Endothelial cell of umbilical vein (primary cell): ENCODE measurements at regions not wholly inside any gene's neighbourhood (a gene's known extent, or its start where the extent isn't known, plus 50 kb on each side); places are given as distances from the start of the nearest gene placed in this dataset.

ENCODE experiments used
- BruUV-seq: library from RNA; stranded (reverse); fragments of 400-500 nt; replicated peaks from 2 replicates; lab custom pipeline; 2021; lab: Mats Ljungman, UMichigan
- CTCF ChIA-PET: fragments of 300-600, 350-600 bp; sonication (Branson Sonifier 250); formaldehyde crosslinking; loops from one replicate; lab custom pipeline; 2021; ENCODE audit warnings: antibody characterized with exemption, inconsistent platforms; lab: Charles Lee
- POLR2A ChIA-PET: fragments of 300-600, 350-600 bp; sonication (Branson Sonifier 250); formaldehyde crosslinking; loops from one replicate; lab custom pipeline; 2021; ENCODE audit warnings: antibody characterized with exemption, inconsistent platforms; lab: Charles Lee
- DNase-seq: peaks from one replicate; pipeline ENCODE4 v3.0.0-alpha.2; 2011; ENCODE audit warnings: low read depth, low spot score
- FAIRE-seq: peaks from 2 replicates; lab custom pipeline; 2011; peaks lifted over from hg19 to GRCh38; lab: Jason Lieb, UNC
- H2AFZ ChIP-seq: 2 replicates; pipeline ENCODE4 v1.6.0; 2012; ENCODE audit warnings: low read depth, low read length, control low read depth, inconsistent platforms
- H3K27ac ChIP-seq: 2 replicates; pipeline ENCODE4 v1.5.1; 2011; ENCODE audit warnings: low read depth, mild to moderate bottlenecking, control low read depth, low read length, moderate library complexity; ENCODE audit not compliant: insufficient read depth
- H3K27me3 ChIP-seq, 2 experiments: 2 replicates each; pipeline versions ENCODE4 v1.6.0 to v1.6.1; 2011; ENCODE audit warnings: low read length in 2 of 2, mixed read lengths in 1 of 2; ENCODE audit not compliant: control insufficient read depth in 2 of 2, insufficient read depth in 2 of 2
- H3K36me3 ChIP-seq, 2 experiments: 2 replicates in 1 of 2; 3 replicates in 1 of 2; pipeline ENCODE4 v1.5.1; 2011; ENCODE audit warnings: low read length in 2 of 2, mild to moderate bottlenecking in 1 of 2, moderate library complexity in 1 of 2; ENCODE audit not compliant: control insufficient read depth in 2 of 2, insufficient read depth in 2 of 2; ENCODE audit errors: extremely low read depth in 1 of 2
- H3K4me1 ChIP-seq: 3 replicates; pipeline ENCODE4 v1.5.1; 2011; ENCODE audit warnings: mild to moderate bottlenecking, low read length; ENCODE audit not compliant: control insufficient read depth, insufficient read depth; ENCODE audit errors: extremely low read depth
- H3K4me2 ChIP-seq: 2 replicates; pipeline ENCODE4 v1.6.1; 2011; ENCODE audit warnings: low read length, control low read depth, mixed read lengths; ENCODE audit not compliant: insufficient read depth
- H3K4me3 ChIP-seq, 3 experiments: fragments of 200-600 bp in 1 of 3; sonication (generic), shearing (Covaris generic) in 1 of 3; replicated peaks in 1 of 3; 2 replicates each; pipeline ENCODE4 v1.5.1; 2011 to 2016; ENCODE audit warnings: control low read depth in 3 of 3, low read length in 3 of 3, mild to moderate bottlenecking in 2 of 3, inconsistent platforms in 1 of 3, low read depth in 1 of 3, moderate library complexity in 1 of 3; ENCODE audit not compliant: insufficient read depth in 1 of 3
- H3K79me2 ChIP-seq: 2 replicates; pipeline ENCODE4 v1.6.0; 2012; ENCODE audit warnings: low read length, inconsistent platforms; ENCODE audit not compliant: control insufficient read depth, insufficient read depth
- H3K9ac ChIP-seq: replicated peaks from 2 replicates; pipeline ENCODE3; 2011; ENCODE audit warnings: low read length, control low read depth; ENCODE audit not compliant: insufficient read depth; ENCODE audit errors: extremely low read depth
- H3K9me1 ChIP-seq: replicated peaks from 3 replicates; pipeline ENCODE4 v1.6.0; 2011; ENCODE audit warnings: mild to moderate bottlenecking, low read length; ENCODE audit not compliant: control insufficient read depth, insufficient read depth; ENCODE audit errors: extremely low read depth
- H3K9me3 ChIP-seq: replicated peaks from 2 replicates; pipeline ENCODE4 v1.5.1; 2012; ENCODE audit warnings: low read length, inconsistent platforms; ENCODE audit not compliant: control insufficient read depth, insufficient read depth
- H4K20me1 ChIP-seq: replicated peaks from 2 replicates; pipeline ENCODE3; 2011; ENCODE audit warnings: mild to moderate bottlenecking, low read length; ENCODE audit not compliant: control insufficient read depth, insufficient read depth; ENCODE audit errors: extremely low read depth
- CTCF ChIP-seq, 2 donors: IDR thresholded peaks; 1 replicate in 1 of 2; 2 replicates in 1 of 2; pipeline ENCODE4 v1.5.1; 2011; ENCODE audit warnings: low read length in 2 of 2, mild to moderate bottlenecking in 2 of 2, moderate library complexity in 2 of 2, control low read depth in 1 of 2, inconsistent platforms in 1 of 2, low read depth in 1 of 2; ENCODE audit not compliant: insufficient read depth in 1 of 2; ENCODE audit errors: extremely low read depth in 1 of 2
- EZH2 ChIP-seq: IDR thresholded peaks from 2 replicates; pipeline ENCODE4 v1.6.1; 2012; ENCODE audit warnings: borderline replicate concordance, low read depth, mild to moderate bottlenecking, moderate library complexity, low read length, inconsistent platforms; ENCODE audit not compliant: severe bottlenecking
- FOS ChIP-seq: IDR thresholded peaks from 2 replicates; pipeline ENCODE4 v1.6.1; 2011; ENCODE audit warnings: mild to moderate bottlenecking, low read length, moderate library complexity, borderline replicate concordance; ENCODE audit not compliant: insufficient read depth
- GATA2 ChIP-seq: IDR thresholded peaks from 2 replicates; pipeline ENCODE4 v1.7.0; 2011; ENCODE audit warnings: low read depth, mild to moderate bottlenecking, moderate library complexity, mixed read lengths, low read length; ENCODE audit not compliant: insufficient read length, insufficient read depth
- JUN ChIP-seq: IDR thresholded peaks from 2 replicates; pipeline ENCODE4 v1.6.1; 2011; ENCODE audit warnings: borderline replicate concordance, low read depth; ENCODE audit not compliant: insufficient read length, insufficient read depth
- MYC ChIP-seq: IDR thresholded peaks from one replicate; pipeline ENCODE4 v1.6.1; 2011; ENCODE audit warnings: mild to moderate bottlenecking, low read depth, low read length
- POLR2A ChIP-seq: IDR thresholded peaks from 2 replicates; pipeline ENCODE4 v1.6.1; 2012; ENCODE audit warnings: low read depth, mild to moderate bottlenecking, control low read depth, low read length
- POLR2AphosphoS5 ChIP-seq: IDR thresholded peaks from 2 replicates; pipeline ENCODE4 v1.6.1; 2012; ENCODE audit warnings: low read depth, mild to moderate bottlenecking, control low read depth, low read length, moderate library complexity; ENCODE audit not compliant: insufficient read depth
- dilution Hi-C: fragments of 300-500 bp; cut with MboI; formaldehyde crosslinking; loops from one replicate; pipeline ENCODE4 v1.15.0; 2019; ENCODE audit warnings: low sequenced_read_pairs; ENCODE audit not compliant: extremely low pct_ligation_motif_present
- intact Hi-C: fragments of 100-400 bp; cut with micrococcal nuclease; formaldehyde crosslinking; loops from one replicate; pipeline ENCODE4 v1.10.0; 2022
- TF ChIP-seq, protein P1 (sequence below): IDR thresholded peaks from 2 replicates; pipeline ENCODE4 v1.6.1; 2011; ENCODE audit not compliant: insufficient read depth, insufficient read length

DNA sequence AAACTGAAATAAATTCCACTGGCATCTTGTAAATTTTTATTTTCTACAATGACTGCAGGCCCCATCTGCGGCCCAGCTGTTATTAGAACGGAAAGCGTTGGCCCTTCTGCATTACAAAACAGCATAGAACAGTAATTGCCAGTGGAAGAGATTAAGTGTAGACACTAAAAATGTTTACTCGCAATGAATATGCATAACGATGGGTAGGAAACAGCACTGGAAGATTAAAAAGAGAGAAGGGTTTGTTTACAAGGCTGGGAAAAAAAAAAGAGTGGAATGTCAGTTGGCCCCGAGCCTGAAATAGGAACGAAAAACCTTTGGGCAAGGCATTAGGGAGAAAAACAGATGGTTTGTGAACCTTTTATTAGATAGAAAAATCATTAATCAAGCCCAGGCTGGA is 275.9 kb upstream of the TCF4 start:
- Histone ChIP-seq H3K79me2 (no peaks in the 10 kb centered on the region), H3K27ac (no peak overlapping the region), H3K4me2 (no peak overlapping the region), H3K4me1 (no peaks in the 10 kb centered on the region), H3K9me3 (no peaks in the 10 kb centered on the region), H3K9ac (no peak overlapping the region), H4K20me1 (no peaks in the 10 kb centered on the region), H3K27me3 (no peaks in the 10 kb centered on the region), H3K4me3 (no peak overlapping the region), H3K9me1 (no peaks in the 10 kb centered on the region), H2AFZ (no peak overlapping the region), H3K36me3 (no peaks in the 10 kb centered on the region)
- POLR2A ChIA-PET, result no interaction called here
- TF ChIP-seq POLR2AphosphoS5, result no peak
- TF ChIP-seq CTCF (IDR thresholded peaks at IDR 0.05; ENCODE audit: extremely low read depth in 1 of 2, insufficient read depth in 1 of 2, low read depth in 1 of 2, low read length in 2 of 2), result no peak
- TF ChIP-seq POLR2A, result no peak
- TF ChIP-seq JUN, result no peak
- no peak for TF ChIP-seq GATA2
- no peak for TF ChIP-seq FOS
- TF ChIP-seq MYC, result no peak
- no peak for TF ChIP-seq EZH2
- TF ChIP-seq, protein P1, sequence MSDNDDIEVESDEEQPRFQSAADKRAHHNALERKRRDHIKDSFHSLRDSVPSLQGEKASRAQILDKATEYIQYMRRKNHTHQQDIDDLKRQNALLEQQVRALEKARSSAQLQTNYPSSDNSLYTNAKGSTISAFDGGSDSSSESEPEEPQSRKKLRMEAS, result no peak
- intact Hi-C loops (loop anchor here (10.0 kb wide), 4 partner anchors 121 to 711 kb away; no protein-coding TSS in a partner anchor), dilution Hi-C loops (no loop called here)
- DNase-seq (peak; percentile 35), FAIRE-seq (no peak)
- no TSS peak for BruUV-seq
- CTCF ChIA-PET, result interaction anchor here (1.0 kb wide), 1 partner anchor 520 kb away, joined by 4 read pairs; no protein-coding TSS in a partner anchor
